ENCODE measurements at regions not wholly inside any gene's neighbourhood (a gene's known extent, or its start where the extent isn't known, plus 50 kb on each side); places are given as distances from the start of the nearest gene placed in this dataset.
"Not testable (repeated sequence)": the region's sequence is repeated elsewhere in the genome, so short reads cannot be mapped to it uniquely, and the experiment has no call there.

- Mint-ChIP-seq H3K4me3 (no peak overlapping the region), H3K27ac (peak overlapping the region; percentile 85), H3K4me1 (ENCODE audit: low read depth) (peaks cover 71% of the 10 kb centered on the region), H3K36me3 (ENCODE audit: low read depth) (peaks cover 20% of the 10 kb centered on the region), H3K27me3 (ENCODE audit: low read depth) (no peaks in the 10 kb centered on the region), H3K9me3 (ENCODE audit: insufficient read depth) (peaks cover 7% of the 10 kb centered on the region)
- ATAC-seq (no peak), DNase-seq (no peak)
- ChIA-PET POLR2A (interaction anchor here (1.0 to 2.7 kb wide), 8 partner anchors 15 to 755 kb away, joined by 4 to 12 read pairs (median 4); partner anchors contain the start of gene JUN), CTCF (interaction anchor here (0.7 to 2.6 kb wide), 14 partner anchors 10 to 757 kb away, joined by 3 to 13 read pairs (median 4); partner anchors contain the start of gene JUN)
Measured at GRCh38 chr1:58942759-58943191, 158.9 kb upstream of the JUN start.

GRCh38 chr1:58943776-58944175 is 159.9 kb upstream of the JUN start:
- peaks cover 20% of the 10 kb centered on the region for H3K36me3 Mint-ChIP-seq (ENCODE audit: low read depth)
- DNase-seq: no peak
- CTCF ChIA-PET: interaction anchor here (1.0 to 1.8 kb wide), 3 partner anchors 11 to 104 kb away, joined by 4 to 9 read pairs (median 5); no protein-coding TSS in a partner anchor

GRCh38 chr1:58944439-58944838 is 160.6 kb upstream of the JUN start:
- peaks cover 7% of the 10 kb centered on the region for H3K9me3 Mint-ChIP-seq (ENCODE audit: insufficient read depth)
- H3K4me1 Mint-ChIP-seq (ENCODE audit: low read depth): peaks cover 82% of the 10 kb centered on the region
- ChIA-PET POLR2A (no interaction called here), CTCF (interaction anchor here (1.7 kb wide), 1 partner anchor 100 kb away, joined by 4 read pairs; no protein-coding TSS in a partner anchor)
- no peak for ATAC-seq
- no peak for DNase-seq
- no peaks in the 10 kb centered on the region for H3K27me3 Mint-ChIP-seq (ENCODE audit: low read depth)
- H3K36me3 Mint-ChIP-seq (ENCODE audit: low read depth): peaks cover 20% of the 10 kb centered on the region
- H3K4me3 Mint-ChIP-seq: no peak overlapping the region
- H3K27ac Mint-ChIP-seq: peak overlapping the region; percentile 85

More at GRCh38 chr1:58943776-58944175, 159.9 kb upstream of the JUN start:
- Mint-ChIP-seq H3K9me3 (ENCODE audit: insufficient read depth) (peaks cover 7% of the 10 kb centered on the region), H3K4me1 (ENCODE audit: low read depth) (peaks cover 76% of the 10 kb centered on the region), H3K27ac (peak overlapping the region; percentile 85), H3K4me3 (no peak overlapping the region), H3K27me3 (ENCODE audit: low read depth) (no peaks in the 10 kb centered on the region)
- ATAC-seq: no peak
- POLR2A ChIA-PET: interaction anchor here (1.1 to 2.7 kb wide), 2 partner anchors 77 to 160 kb away, joined by 5 to 10 read pairs; partner anchors contain the start of gene JUN

DNA sequence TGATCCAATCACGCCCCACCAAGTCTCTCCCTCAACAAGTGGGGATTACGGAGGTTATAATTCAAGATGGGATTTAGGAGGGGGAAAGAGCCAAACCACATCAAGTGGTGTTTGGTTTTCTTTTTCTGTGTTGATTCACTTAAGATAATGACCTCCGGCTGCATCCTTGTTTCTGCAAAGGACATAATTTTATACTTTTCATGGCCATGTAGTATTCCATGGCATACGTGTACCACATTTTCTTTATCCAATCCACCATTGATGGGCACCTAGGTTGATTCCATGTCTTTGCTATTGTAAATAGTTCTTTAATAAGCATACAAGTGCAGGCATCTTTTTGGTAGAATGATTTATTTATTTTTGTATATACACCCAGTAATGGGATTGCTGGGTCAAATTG is 162.5 kb upstream of the JUN start:
- ChIA-PET POLR2A (no interaction called here), CTCF (no interaction called here)
- no peaks in the 10 kb centered on the region for H3K27me3 Mint-ChIP-seq (ENCODE audit: low read depth)
- no peak overlapping the region for H3K27ac Mint-ChIP-seq
- DNase-seq (no peak), ATAC-seq (no peak)
- H3K4me3 Mint-ChIP-seq: no peak overlapping the region
- H3K36me3 Mint-ChIP-seq (ENCODE audit: low read depth): peaks cover 20% of the 10 kb centered on the region
- peaks cover 69% of the 10 kb centered on the region for H3K4me1 Mint-ChIP-seq (ENCODE audit: low read depth)
- H3K9me3 Mint-ChIP-seq (ENCODE audit: insufficient read depth): peaks cover 7% of the 10 kb centered on the region

- ATAC-seq: no peak
- CTCF ChIA-PET: interaction anchor here (1.7 kb wide), 1 partner anchor 17 kb away, joined by 3 read pairs; no protein-coding TSS in a partner anchor
- peaks cover 16% of the 10 kb centered on the region for H3K36me3 Mint-ChIP-seq (ENCODE audit: low read depth)
Measured at GRCh38 chr1:58948671-58949070, 164.8 kb upstream of the JUN start.

DNA sequence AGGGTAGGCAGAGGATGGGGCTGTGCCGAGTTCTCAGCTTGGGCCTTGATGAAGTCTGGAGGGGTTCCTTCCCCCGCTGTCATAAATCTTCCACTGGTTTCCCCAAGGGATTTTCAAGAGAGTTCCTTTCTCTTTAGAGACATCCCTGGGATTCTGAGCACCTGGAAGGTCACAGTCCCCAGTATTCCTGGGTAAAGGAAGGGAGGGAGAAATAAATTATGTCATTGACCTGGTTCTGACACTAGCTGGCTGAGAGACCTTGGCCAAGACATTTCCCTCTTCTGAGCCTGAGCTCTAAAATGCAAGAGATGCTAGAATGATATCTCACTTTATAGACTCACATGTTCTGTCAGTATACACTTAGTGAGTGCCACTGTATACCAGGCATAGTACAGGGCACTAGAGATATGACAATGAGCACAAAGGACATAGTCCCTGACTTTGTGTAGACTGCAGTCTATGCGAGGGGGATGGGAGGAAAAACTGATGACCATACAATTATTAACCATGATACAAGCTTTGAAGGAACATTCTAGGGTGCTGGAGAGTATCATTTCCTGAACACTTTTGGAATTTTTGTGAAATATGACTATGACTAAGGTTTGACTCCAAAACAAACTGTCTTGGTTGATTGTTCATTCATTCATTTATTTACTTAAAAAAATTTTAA is 165.8 kb upstream of the JUN start:
- Mint-ChIP-seq H3K9me3 (ENCODE audit: insufficient read depth) (peaks cover 7% of the 10 kb centered on the region), H3K27me3 (ENCODE audit: low read depth) (no peaks in the 10 kb centered on the region), H3K36me3 (ENCODE audit: low read depth) (peaks cover 11% of the 10 kb centered on the region), H3K4me1 (ENCODE audit: low read depth) (peaks cover 36% of the 10 kb centered on the region), H3K4me3 (no peak overlapping the region), H3K27ac (no peak overlapping the region)
- ATAC-seq (no peak), DNase-seq (no peak)
- POLR2A ChIA-PET: interaction anchor here (0.7 to 1.3 kb wide), 2 partner anchors 8 to 18 kb away, joined by 3 read pairs; no protein-coding TSS in a partner anchor
- CTCF ChIA-PET: interaction anchor here (1.0 to 1.5 kb wide), 3 partner anchors 8 to 166 kb away, joined by 3 to 5 read pairs (median 4); partner anchors contain the start of gene JUN

More at GRCh38 chr1:58948671-58949070, 164.8 kb upstream of the JUN start:
- POLR2A ChIA-PET: no interaction called here
- peaks cover 46% of the 10 kb centered on the region for H3K4me1 Mint-ChIP-seq (ENCODE audit: low read depth)
- no peaks in the 10 kb centered on the region for H3K27me3 Mint-ChIP-seq (ENCODE audit: low read depth)
- no peak overlapping the region for H3K4me3 Mint-ChIP-seq
- H3K9me3 Mint-ChIP-seq (ENCODE audit: insufficient read depth): peaks cover 7% of the 10 kb centered on the region
- DNase-seq: no peak
- peak overlapping the region; percentile 2 for H3K27ac Mint-ChIP-seq

DNA sequence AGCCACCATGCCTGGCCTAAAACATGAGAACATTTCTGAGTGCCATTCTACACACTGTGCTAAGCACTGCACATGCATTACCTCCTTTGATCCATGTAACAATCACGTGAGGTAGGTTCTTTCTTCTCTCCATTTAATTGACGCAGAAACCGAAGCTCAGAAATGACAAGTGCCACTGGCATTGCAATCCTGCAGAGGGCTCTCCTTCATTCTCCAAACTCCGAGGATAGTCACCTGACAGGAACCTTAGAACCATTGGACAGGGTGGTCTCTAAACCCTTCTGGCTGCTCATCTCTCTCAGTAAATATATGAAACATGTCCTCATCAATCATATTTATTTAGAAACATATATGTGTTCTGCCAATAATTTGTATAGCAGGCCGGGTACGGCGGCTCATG is 167.1 kb upstream of the JUN start:
- no peaks in the 10 kb centered on the region for H3K27me3 Mint-ChIP-seq (ENCODE audit: low read depth)
- H3K36me3 Mint-ChIP-seq (ENCODE audit: low read depth): peaks cover 7% of the 10 kb centered on the region
- ChIA-PET CTCF (no interaction called here), POLR2A (interaction anchor here (1.3 kb wide), 1 partner anchor 9 kb away, joined by 3 read pairs; no protein-coding TSS in a partner anchor)
- H3K27ac Mint-ChIP-seq: no peak overlapping the region
- peaks cover 6% of the 10 kb centered on the region for H3K9me3 Mint-ChIP-seq (ENCODE audit: insufficient read depth)
- peaks cover 34% of the 10 kb centered on the region for H3K4me1 Mint-ChIP-seq (ENCODE audit: low read depth)
- DNase-seq (no peak), ATAC-seq (no peak)
- no peak overlapping the region for H3K4me3 Mint-ChIP-seq

- H3K36me3 Mint-ChIP-seq (ENCODE audit: low read depth); ATAC-seq; CTCF ChIA-PET; DNase-seq; H3K27ac Mint-ChIP-seq; H3K4me3 Mint-ChIP-seq; H3K27me3 Mint-ChIP-seq (ENCODE audit: low read depth): not testable (repeated sequence)
- POLR2A ChIA-PET: interaction anchor here (0.6 kb wide), 1 partner anchor 740 kb away, joined by 3 read pairs; no protein-coding TSS in a partner anchor
- Mint-ChIP-seq H3K9me3 (ENCODE audit: insufficient read depth) (peaks cover 12% of the 10 kb centered on the region), H3K4me1 (ENCODE audit: low read depth) (peaks cover 16% of the 10 kb centered on the region)
Measured at GRCh38 chr1:58953951-58954350, 170.1 kb upstream of the JUN start.

GRCh38 chr1:58963287-58963686 is 179.4 kb upstream of the JUN start:
- POLR2A ChIA-PET; H3K9me3 Mint-ChIP-seq (ENCODE audit: insufficient read depth); H3K4me3 Mint-ChIP-seq; H3K27ac Mint-ChIP-seq; CTCF ChIA-PET; DNase-seq; H3K27me3 Mint-ChIP-seq (ENCODE audit: low read depth); ATAC-seq: not testable (repeated sequence)
- peaks cover 14% of the 10 kb centered on the region for H3K36me3 Mint-ChIP-seq (ENCODE audit: low read depth)
- peaks cover 36% of the 10 kb centered on the region for H3K4me1 Mint-ChIP-seq (ENCODE audit: low read depth)

- ATAC-seq: no peak
- no peak overlapping the region for H3K4me3 Mint-ChIP-seq
Measured at GRCh38 chr1:58964428-58964827, 180.6 kb upstream of the JUN start.

GRCh38 chr1:58964880-58965279 is 181.0 kb upstream of the JUN start:
- ChIA-PET POLR2A (no interaction called here), CTCF (interaction anchor here (0.9 kb wide), 1 partner anchor 17 kb away, joined by 3 read pairs; no protein-coding TSS in a partner anchor)
- no peak for DNase-seq
- H3K4me1 Mint-ChIP-seq (ENCODE audit: low read depth): peaks cover 48% of the 10 kb centered on the region
- H3K9me3 Mint-ChIP-seq (ENCODE audit: insufficient read depth): peaks cover 5% of the 10 kb centered on the region
- no peaks in the 10 kb centered on the region for H3K27me3 Mint-ChIP-seq (ENCODE audit: low read depth)
- H3K36me3 Mint-ChIP-seq (ENCODE audit: low read depth): peaks cover 18% of the 10 kb centered on the region
- no peak overlapping the region for H3K4me3 Mint-ChIP-seq
- no peak for ATAC-seq
- no peak overlapping the region for H3K27ac Mint-ChIP-seq

More at GRCh38 chr1:58964428-58964827, 180.6 kb upstream of the JUN start:
- Mint-ChIP-seq H3K36me3 (ENCODE audit: low read depth) (peaks cover 18% of the 10 kb centered on the region), H3K9me3 (ENCODE audit: insufficient read depth) (peaks cover 5% of the 10 kb centered on the region), H3K27ac (no peak overlapping the region), H3K27me3 (ENCODE audit: low read depth) (no peaks in the 10 kb centered on the region), H3K4me1 (ENCODE audit: low read depth) (peaks cover 48% of the 10 kb centered on the region)
- DNase-seq: no peak
- POLR2A ChIA-PET: no interaction called here
- CTCF ChIA-PET: no interaction called here

Measured in activated CD8-positive, alpha-beta T cell treated with anti-CD3 and anti-CD28 coated beads, Interleukin-2, amount 10 ng/mL, durations not matched to agents 7 days and 5 days (primary cell).